HG03196 (cell line): ENCODE measurements at regions not wholly inside any gene's neighbourhood (a gene's known extent, or its start where the extent isn't known, plus 50 kb on each side); places are given as distances from the start of the nearest gene placed in this dataset.

Experiments
- ATAC-seq: cut with Tn5 transposase; IDR thresholded peaks from one replicate; pipeline ENCODE4 v1.9.1; 2021; ENCODE audit not compliant: unreplicated experiment

GRCh38 chrX:20481632-20482031, 214.9 kb upstream of the RPS6KA3 start:
- ATAC-seq = no peak

GRCh38 chrX:20479896-20480295, 213.2 kb upstream of the RPS6KA3 start:
- ATAC-seq = no peak

DNA sequence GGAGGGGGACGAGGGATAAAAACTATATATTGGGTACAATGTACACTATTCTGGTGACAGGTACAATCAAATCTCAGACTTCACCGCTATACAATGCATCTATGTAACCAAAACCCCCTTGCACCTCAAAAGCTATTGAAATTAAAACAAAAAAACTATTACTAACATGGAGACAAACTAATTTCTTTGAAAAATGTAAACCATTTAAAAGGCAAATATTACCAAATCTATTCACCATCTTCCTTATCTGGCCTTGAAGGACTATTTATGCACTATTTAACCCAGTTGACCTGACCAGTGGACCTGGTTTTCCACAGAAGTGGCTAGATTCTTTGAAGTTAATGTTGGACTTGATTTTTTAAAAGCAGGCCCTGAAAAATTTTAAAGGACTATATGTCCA, 212.3 kb upstream of the RPS6KA3 start:
- ATAC-seq = no peak

GRCh38 chrX:20477836-20478524, 211.3 kb upstream of the RPS6KA3 start:
- no peak for ATAC-seq

DNA sequence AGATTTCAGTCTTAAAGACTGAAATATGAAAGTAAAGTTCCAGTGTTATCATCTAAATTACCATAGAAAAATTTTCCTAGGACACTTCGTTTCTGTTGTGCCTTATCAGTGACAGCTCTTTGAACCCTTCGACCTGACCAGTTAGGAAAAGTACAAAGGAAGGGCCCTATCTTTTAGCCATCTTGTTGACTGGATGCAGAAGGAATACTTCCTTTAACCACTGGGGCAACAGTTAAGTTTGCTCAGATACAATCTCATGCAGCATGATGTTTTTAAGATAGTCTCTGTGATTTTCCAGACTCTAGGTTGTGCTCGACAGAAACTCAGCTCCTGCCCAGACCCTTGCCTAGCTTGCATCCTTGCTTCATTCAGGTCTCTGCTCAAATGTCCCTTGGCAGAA, 210.5 kb upstream of the RPS6KA3 start:
- ATAC-seq = no peak

DNA sequence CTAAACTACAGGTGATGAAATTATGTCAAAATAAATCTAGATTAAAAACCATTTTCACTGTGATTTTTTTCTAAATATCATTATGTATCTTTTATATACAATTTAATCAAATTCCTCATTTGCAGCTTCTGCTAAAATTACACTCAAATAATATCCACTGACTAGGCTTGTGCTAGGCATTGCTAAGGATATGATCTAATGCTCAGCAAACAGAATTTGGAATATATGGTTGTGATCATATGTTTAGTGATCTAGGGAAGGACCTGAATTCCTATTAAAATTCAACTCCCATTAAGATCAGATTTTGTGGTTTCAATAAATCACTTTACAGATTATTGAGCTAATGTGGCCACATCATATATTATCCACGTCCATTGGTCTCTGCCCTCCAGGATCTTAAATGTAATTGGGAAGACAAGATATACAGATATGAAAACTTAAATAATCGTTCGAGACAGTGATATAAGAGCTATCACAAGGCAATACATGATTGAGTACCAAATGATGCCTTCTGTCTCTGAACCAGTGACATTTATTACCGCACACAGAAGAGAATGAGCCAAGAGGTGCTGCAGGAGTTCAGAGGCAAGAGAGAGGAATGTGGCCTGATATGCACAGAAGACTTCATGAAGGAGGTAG, 206.0 kb upstream of the RPS6KA3 start:
- no peak for ATAC-seq

- ATAC-seq = no peak
Measured at GRCh38 chrX:20472148-20472547, 205.4 kb upstream of the RPS6KA3 start.

GRCh38 chrX:20471483-20471882, 204.8 kb upstream of the RPS6KA3 start:
- ATAC-seq = no peak

DNA sequence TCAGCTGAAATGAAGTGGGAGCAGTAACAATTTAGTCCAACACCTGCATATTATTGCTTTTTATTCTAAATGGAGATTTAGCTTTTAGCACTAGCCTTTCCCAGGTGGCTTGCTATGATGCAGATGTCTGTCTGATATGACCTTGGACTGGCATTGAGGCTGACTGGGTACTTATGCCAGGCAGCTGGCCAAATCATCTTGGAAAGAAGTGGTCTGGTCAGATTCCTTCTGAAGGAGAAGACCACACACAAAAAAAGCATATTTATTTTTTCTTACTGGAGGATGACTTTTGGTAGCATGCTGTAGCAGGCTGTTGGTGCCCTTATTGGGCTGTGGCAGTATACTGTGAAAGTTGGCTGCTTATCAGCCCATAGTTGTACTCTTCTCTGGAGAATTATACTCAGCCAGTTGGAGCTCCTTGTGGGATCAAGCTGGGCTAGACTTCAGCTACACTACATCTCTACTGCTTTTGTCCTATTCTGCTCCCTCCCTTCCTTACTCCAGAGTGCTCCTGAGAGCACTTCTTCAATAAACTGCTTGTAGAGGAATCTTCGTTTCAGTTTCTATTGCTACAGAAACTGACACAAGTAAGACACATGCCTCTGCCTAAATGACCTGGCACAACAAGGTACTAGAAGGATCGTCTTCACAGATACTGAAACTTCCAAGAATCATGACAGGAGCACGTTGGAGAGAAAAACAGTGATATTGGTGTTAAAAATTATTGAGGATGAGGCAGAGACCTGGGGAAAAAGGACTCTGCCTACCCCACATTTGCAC, 196.8 kb upstream of the RPS6KA3 start:
- no peak for ATAC-seq

DNA sequence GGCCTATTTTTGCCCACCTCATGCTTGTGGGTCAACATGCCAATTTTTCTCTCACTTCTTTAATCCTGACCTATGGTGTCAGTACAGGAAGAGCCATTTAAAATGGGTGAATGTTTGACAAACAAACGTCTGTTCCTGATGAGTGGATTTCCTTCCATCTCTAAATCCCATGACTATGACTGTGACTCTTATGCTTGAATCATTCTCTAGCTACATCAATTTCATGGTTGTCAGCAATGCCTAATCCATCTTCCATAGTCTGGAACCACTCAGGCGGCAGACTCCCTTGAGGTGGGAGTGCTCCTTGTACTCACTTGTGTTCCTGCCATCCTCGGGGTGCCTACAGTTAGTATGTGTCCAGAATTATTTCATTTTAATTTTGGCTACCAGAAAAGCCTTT, 194.9 kb upstream of the RPS6KA3 start:
- no peak for ATAC-seq

- no peak for ATAC-seq
Measured at GRCh38 chrX:20461002-20461401, 194.3 kb upstream of the RPS6KA3 start.

- ATAC-seq = no peak
Measured at GRCh38 chrX:20459410-20460350, 193.0 kb upstream of the RPS6KA3 start.

DNA sequence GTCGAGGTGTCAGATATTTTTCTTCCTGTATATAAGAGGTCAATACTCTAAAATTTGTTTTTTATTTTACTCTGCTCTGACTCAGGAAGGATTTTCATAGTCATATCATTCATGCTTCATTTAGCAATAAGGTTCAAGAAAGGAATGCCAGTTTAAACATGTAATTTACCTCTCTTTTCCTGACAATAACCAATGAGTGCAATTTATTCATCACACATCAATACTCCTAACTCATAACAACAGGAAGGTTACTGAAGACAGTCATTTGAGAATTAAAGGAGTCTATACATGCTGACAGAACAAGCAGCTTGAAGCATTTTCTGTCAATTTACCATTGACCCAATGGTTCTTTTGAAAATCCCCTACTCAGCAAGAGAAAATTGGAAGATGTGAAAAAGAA, 190.3 kb upstream of the RPS6KA3 start:
- no peak for ATAC-seq

DNA sequence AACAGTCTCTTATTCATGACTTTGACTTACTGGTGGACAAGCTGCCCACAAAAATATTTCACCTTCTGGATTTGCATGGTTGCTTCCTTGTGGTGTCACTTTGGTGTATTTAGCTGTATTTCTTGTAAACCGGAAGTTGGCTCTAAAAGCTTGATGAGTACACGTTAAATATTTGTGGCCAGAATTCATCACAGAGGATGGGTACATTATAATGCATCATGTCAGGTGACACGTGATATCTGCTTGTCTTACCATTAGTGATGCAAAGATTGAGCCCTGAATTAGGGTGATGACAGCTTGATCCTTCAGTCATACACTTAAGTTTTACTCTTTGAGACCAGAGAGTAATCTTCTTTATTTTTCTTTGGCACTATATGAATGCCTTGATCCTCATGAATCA, 188.3 kb upstream of the RPS6KA3 start:
- ATAC-seq = no peak

- ATAC-seq = no peak
Measured at GRCh38 chrX:20454117-20454516, 187.4 kb upstream of the RPS6KA3 start.

DNA sequence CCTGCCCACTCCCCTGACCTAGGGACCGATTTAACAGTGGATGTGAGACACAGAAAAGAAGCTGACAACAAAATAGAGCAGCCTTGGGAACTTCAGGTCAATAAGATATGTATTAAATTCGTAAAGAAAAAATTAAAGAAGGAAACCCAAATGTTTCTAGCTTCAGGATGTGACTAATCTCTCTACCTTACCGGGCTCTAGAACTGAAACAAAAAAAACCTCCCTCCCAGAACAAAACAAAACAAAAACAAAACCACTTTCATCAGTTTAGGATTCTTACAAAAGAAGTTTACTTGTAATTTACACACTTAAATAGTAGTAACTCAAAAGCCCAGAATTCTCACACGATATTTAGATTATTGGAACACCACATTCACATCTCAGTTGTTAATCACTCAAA, 185.8 kb upstream of the RPS6KA3 start:
- ATAC-seq = peak; percentile 72

DNA sequence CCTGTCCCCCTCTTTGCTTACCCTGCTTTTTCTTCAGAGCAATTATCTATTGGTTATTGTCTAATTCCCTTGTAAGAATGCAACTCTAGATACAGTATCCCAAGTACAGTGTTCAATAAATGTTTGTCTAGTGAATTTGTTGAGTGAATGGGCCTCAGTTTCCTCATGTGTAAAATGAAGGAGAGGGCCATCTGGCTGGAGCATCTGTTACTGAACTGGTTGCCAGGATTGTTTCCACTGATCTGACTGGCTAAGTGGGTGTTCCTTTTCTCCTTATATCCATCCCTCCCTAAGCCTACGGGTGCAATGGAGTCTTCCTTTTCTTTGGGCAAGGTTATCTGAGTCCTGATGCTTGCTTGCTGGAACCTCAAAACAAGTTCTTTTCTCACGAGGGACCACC, 185.2 kb upstream of the RPS6KA3 start:
- ATAC-seq = no peak

DNA sequence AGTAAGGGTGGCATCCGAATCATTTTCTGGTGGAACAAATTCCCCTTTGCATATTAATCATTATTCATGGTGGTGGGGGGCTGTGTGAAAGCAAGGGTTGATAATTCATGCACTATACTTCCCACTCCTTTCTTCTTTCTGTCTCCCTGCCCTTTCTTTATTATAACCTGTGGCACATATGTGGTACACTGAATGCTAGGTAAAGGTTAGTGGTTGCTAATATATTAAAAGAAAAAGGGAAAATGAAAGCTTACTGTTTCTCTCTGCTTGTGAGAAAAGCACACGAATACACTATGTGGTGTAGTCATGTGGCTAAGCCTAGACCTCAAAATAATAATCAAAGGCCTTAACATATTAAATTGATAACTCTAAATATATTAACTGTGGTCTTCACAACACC, 178.4 kb upstream of the RPS6KA3 start:
- peak; percentile 76 for ATAC-seq

GRCh38 chrX:20442597-20442996, 175.9 kb upstream of the RPS6KA3 start:
- ATAC-seq = peak; percentile 74

DNA sequence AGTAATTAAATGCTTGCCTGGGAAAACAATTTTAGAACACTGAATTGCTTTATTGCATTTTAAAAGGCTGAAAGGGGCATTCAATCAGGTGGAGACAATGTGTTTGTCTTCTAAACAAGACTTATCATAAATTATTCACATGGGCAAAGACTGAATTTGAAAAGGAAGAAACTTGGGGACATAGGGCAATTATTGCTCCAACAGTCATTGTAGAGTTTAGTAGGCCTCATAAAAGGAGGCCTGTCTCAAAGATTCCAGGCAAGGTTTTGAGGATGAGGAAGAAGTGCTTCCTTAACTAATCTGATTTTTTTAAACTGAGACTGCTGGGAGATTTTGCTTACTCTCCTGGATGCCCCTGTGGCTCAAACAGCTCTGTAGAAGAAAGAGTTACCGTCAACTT, 174.4 kb upstream of the RPS6KA3 start:
- ATAC-seq = no peak

- no peak for ATAC-seq
Measured at GRCh38 chrX:20438871-20439526, 172.3 kb upstream of the RPS6KA3 start.
